Hypothalamus (tissue), 51 donors: ENCODE measurements at regions not wholly inside any gene's neighbourhood (a gene's known extent, or its start where the extent isn't known, plus 50 kb on each side); places are given as distances from the start of the nearest gene placed in this dataset.
"Not testable (repeated sequence)": the region's sequence is repeated elsewhere in the genome, so short reads cannot be mapped to it uniquely, and the experiment has no call there.

Experiments used
- DNase-seq, 51 donors: peaks; one replicate each; lab custom pipeline; 2025; lab: John Stamatoyannopoulos, UW

- no peak for DNase-seq
Observed at GRCh38 chr10:15430969-15431771, 60.1 kb upstream of the FAM171A1 start.

- no peak for DNase-seq
Observed at GRCh38 chr10:15428681-15429080, 57.6 kb upstream of the FAM171A1 start.

DNA sequence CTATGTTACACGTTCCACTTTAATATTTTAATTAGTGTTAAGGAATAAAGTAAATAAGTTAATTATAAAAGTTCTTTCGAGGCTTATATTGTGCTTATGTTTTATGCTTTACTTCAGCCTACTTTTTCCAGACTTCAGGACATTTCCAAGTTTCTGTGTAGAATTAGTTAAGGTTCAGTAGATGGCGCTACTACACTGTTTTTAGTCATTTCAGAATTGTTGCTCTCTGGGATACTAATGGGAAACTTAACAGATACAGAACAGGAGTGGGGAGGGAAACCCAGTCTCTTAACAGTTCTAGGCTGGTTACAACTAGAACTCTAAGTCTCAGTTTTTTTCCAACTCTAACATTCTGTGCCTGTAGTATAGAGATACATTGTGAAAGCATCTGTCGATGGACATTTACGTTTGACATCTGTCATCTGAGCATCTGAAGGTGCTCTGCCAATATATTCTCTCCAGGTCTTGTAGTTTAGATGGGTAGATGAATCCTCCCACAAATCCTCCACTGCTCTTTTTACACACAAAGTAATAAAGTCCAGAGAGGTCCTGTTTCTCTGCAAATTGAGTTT lies 56.8 kb upstream of the FAM171A1 start:
- peak in 2 of 51 donors; percentile 8 to 19 for DNase-seq

GRCh38 chr10:15426558-15426957 lies 55.5 kb upstream of the FAM171A1 start:
- no peak for DNase-seq

DNA sequence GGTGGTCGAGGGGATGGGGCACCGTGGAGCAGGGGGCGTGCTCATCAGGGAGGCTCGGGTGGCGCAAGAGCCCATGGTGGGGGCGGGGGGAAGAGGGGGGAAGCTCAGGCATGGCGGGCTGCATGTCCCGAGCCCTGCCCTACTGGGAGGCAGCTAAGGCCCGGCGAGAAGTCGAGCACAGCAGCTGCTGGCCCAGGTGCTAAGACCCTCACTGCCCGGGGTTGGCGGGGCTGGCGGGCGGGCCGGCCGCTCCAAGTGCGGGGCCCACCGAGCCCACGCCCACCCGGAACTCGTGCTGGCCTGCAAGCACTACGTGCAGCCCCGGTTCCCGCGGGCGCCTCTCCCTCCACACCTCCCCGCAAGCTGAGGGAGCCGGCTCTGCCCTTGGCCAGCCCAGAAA lies 55.0 kb upstream of the FAM171A1 start:
- DNase-seq: no peak

DNA sequence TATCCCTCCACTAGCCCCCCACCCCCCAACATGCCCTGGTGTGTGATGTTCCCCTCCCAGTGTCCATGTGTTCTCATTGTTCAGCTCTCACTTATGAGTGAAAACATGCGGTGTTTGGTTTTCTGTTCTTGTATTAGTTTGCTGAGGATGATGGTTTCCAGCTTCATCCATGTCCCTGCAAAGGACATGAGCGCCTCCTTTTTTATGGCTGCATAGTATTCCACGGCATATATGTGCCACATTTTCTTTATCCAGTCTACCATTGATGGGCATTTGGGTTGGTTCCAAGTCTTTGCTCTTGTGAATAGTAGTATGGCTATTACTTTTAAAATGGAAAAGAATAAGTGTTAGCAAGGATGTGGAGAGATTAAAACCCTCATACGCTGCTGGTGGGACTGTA lies 50.8 kb upstream of the FAM171A1 start:
- DNase-seq: not testable (repeated sequence)
